ENCODE measurements at regions not wholly inside any gene's neighbourhood (a gene's known extent, or its start where the extent isn't known, plus 50 kb on each side); places are given as distances from the start of the nearest gene placed in this dataset.

DNA sequence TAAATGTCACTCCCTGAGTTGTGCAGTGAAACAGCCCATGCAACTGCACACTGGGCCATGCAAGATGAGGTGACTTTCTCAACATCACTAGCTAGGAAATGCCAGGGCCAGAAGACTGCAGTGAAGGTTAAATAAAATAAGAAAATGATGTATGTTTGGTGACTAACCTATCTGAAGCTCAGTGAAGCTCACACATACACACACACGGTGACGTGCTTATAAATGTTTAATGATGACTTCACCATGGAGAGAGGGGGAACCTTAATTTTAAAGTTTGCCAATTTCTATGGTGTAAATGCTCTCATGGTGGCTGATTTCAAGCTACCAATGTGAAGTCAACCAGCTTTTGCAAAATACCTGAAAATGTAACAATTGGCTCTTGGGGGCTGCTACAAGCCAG, 166.4 kb downstream of the MAF start:
- 0% methylated on average over 2 of the region's 2 CpGs for WGBS (ENCODE audit: insufficient coverage, low coverage, missing lambda C conversion rate)
- ATAC-seq = no peak
- no peak overlapping the region for H3K9ac ChIP-seq (ENCODE audit: insufficient read depth in 1 of 2, low read depth in 2 of 2, low read length in 2 of 2)
- ChIA-PET POLR2A (interaction anchor here (0.5 to 0.9 kb wide), 2 partner anchors 19 to 21 kb away, joined by 3 to 4 read pairs; no protein-coding TSS in a partner anchor), CTCF (ENCODE audit: low intra/inter-chr PET ratio) (no interaction called here)
- intact Hi-C loops (cut with micrococcal nuclease) = no loop called here
- no peak for FAIRE-seq
- H3K4me2 ChIP-seq (ENCODE audit: insufficient read depth, low read length) = no peak overlapping the region
- TF ChIP-seq ZNF263 (CRISPR knock-in tag; IDR thresholded peaks at IDR 0.05; ENCODE audit: borderline replicate concordance) (no peak), U2AF1 (optimal IDR thresholded peaks at IDR 0.05; ENCODE audit: low read depth, low read length) (no peak), RBM34 (IDR thresholded peaks at IDR 0.05; ENCODE audit: borderline replicate concordance, insufficient read depth, low read length) (no peak), ZNF408 (CRISPR knock-in tag; IDR thresholded peaks at IDR 0.05; ENCODE audit: low read depth) (no peak), ATF1 (CRISPR knock-in tag; IDR thresholded peaks at IDR 0.05) (no peak), ATF1 (tag; IDR thresholded peaks at IDR 0.05) (no peak), DMBX1 (CRISPR knock-in tag; IDR thresholded peaks at IDR 0.05; ENCODE audit: borderline replicate concordance) (no peak), FOXP1 (CRISPR knock-in tag; IDR thresholded peaks at IDR 0.05) (no peak), SP2 (IDR thresholded peaks at IDR 0.05; ENCODE audit: extremely low read depth, low read depth, low read length, poor library complexity, severe bottlenecking) (no peak)
- no peak overlapping the region for H3K4me3 ChIP-seq
- peaks cover 40 to 66% of the 10 kb centered on the region in 2 experiments for H3K27me3 ChIP-seq (ENCODE audit: control insufficient read depth in 2 of 2, insufficient read depth in 2 of 2, low read length in 2 of 2)
- no peaks in the 10 kb centered on the region for H3K9me3 ChIP-seq (replicated peaks; ENCODE audit: control insufficient read depth, insufficient read depth, low read depth, low read length)
- no peak overlapping the region for H3K27ac ChIP-seq (ENCODE audit: extremely low read depth, low read depth, low read length)
- no TSS peak for BruUV-seq (replicated peaks)
- H3K9me1 ChIP-seq (ENCODE audit: control insufficient read depth, insufficient read depth, low read length) = no peaks in the 10 kb centered on the region
- H3K36me3 ChIP-seq (ENCODE audit: control insufficient read depth, insufficient read depth, low read length) = no peaks in the 10 kb centered on the region
- in situ Hi-C loops (cut with MboI) = no loop called here
- no peaks in the 10 kb centered on the region for H4K20me1 ChIP-seq (replicated peaks; ENCODE audit: control insufficient read depth, insufficient read depth, low read length)
- no peak for DNase-seq (ENCODE audit: extremely low read depth in 1 of 4, low spot score in 3 of 4)
- no peak overlapping the region for H2AFZ ChIP-seq (ENCODE audit: low read depth, low read length)
- H3K79me2 ChIP-seq (ENCODE audit: control insufficient read depth, insufficient read depth, low read length) = no peaks in the 10 kb centered on the region
- no peaks in the 10 kb centered on the region for H3K4me1 ChIP-seq (replicated peaks in 1 of 2; ENCODE audit: control insufficient read depth in 2 of 2, insufficient read depth in 2 of 2, low read length in 2 of 2)
